Upper lobe of left lung (tissue), 6 donors: ENCODE measurements at regions not wholly inside any gene's neighbourhood (a gene's known extent, or its start where the extent isn't known, plus 50 kb on each side); places are given as distances from the start of the nearest gene placed in this dataset.
A peak's percentile ranks its signal among the peaks of the same experiment; 100 is the strongest.

Experiments
- ATAC-seq, 2 donors: fragments of 200-7000 bp; cut with Tn5 transposase; one replicate each; pipeline ENCODE4 v1.9.1; 2022; ENCODE audit warnings: mild to moderate bottlenecking in 2 of 2, moderate library complexity in 2 of 2; ENCODE audit not compliant: low FRiP score in 2 of 2
- DNase-seq, 2 donors: peaks; one replicate each; pipeline ENCODE4 v3.0.0-alpha.2; 2019 to 2020
- H3K27ac ChIP-seq, 4 donors: fragments of 200-600 bp; sonication (generic); one replicate each; pipeline ENCODE4 v1.5.1; 2016 to 2019
- H3K27me3 ChIP-seq, 4 donors: fragments of 200-600 bp; sonication (generic); one replicate each; pipeline ENCODE4 v1.5.1; 2017 to 2019
- H3K36me3 ChIP-seq, 4 donors: fragments of 200-600 bp; sonication (generic); one replicate each; pipeline ENCODE4 v1.5.1; 2016 to 2019
- H3K4me1 ChIP-seq, 4 donors: fragments of 200-600 bp; sonication (generic); one replicate each; pipeline ENCODE4 v1.5.1; 2018 to 2019
- H3K4me3 ChIP-seq, 4 donors: fragments of 200-600 bp; sonication (generic); one replicate each; pipeline ENCODE4 v1.5.1; 2017 to 2019; ENCODE audit warnings: mild to moderate bottlenecking in 2 of 4, moderate library complexity in 1 of 4
- H3K9me3 ChIP-seq, 4 donors: fragments of 200-600 bp; sonication (generic); one replicate each; pipeline ENCODE4 v1.5.1; 2018 to 2019
- EP300 ChIP-seq, 4 donors: sonication (generic); formaldehyde crosslinking; IDR thresholded peaks; one replicate each; pipeline ENCODE4 v1.5.1; 2017; ENCODE audit warnings: antibody characterized with exemption in 4 of 4, control low read depth in 2 of 4
- POLR2A ChIP-seq, 4 donors: fragments of 450-650 bp; IDR thresholded peaks; one replicate each; pipeline ENCODE4 v1.5.1; 2016 to 2017; ENCODE audit warnings: antibody characterized with exemption in 4 of 4, mild to moderate bottlenecking in 2 of 4
- POLR2AphosphoS5 ChIP-seq, 2 donors: sonication (generic); formaldehyde crosslinking; IDR thresholded peaks; one replicate each; pipeline ENCODE4 v1.5.1; 2017; ENCODE audit warnings: antibody characterized with exemption in 2 of 2
- WGBS, 2 donors: methylation state at CpG; one replicate each; pipeline ENCODE4 v1.1.5; 2017 to 2018; 5-methylcytosine and 5-hydroxymethylcytosine counted together
- TF ChIP-seq, protein P1 (sequence below), 6 experiments: fragments of 450-650 bp in 4 of 6; fragments of 200-600 bp in 2 of 6; sonication (generic) in 2 of 6; IDR thresholded peaks; one replicate each; pipeline ENCODE4 v1.5.1; 2016 to 2019; ENCODE audit warnings: antibody characterized with exemption in 6 of 6
- donor health status: DM: no; HTN: no; CAD: no; lungs with moderate emphysema.
- donor health status: DM: no; HTN: yes; CAD: no; lungs with severe emphysema.

DNA sequence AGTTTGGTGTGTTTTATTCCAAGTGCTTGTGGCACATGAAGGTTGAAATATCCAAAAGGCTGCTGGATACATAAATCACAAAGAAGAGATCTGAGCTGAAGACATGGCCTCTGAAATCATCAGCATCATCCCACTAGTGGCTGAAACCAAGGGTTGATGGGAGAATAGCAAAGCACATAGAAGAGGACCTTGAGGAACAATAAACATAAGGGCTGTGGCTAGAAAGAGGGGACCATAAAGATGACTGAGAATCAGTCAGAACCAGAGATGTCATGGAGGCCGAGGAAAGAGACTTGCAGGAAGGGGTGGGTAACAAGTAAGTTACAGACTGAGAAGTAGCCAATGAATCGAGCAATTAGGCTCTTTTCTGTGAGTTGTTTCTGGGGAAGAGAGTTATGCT, 116.8 kb downstream of the CDC42EP3 start:
- 89 to 93% methylated on average over 2 of the region's 2 CpGs for WGBS, 2 donors
- TF ChIP-seq POLR2A (IDR thresholded peaks at IDR 0.05) (no peak), POLR2AphosphoS5 (IDR thresholded peaks at IDR 0.05) (no peak), EP300 (IDR thresholded peaks at IDR 0.05) (no peak)
- TF ChIP-seq, protein P1, sequence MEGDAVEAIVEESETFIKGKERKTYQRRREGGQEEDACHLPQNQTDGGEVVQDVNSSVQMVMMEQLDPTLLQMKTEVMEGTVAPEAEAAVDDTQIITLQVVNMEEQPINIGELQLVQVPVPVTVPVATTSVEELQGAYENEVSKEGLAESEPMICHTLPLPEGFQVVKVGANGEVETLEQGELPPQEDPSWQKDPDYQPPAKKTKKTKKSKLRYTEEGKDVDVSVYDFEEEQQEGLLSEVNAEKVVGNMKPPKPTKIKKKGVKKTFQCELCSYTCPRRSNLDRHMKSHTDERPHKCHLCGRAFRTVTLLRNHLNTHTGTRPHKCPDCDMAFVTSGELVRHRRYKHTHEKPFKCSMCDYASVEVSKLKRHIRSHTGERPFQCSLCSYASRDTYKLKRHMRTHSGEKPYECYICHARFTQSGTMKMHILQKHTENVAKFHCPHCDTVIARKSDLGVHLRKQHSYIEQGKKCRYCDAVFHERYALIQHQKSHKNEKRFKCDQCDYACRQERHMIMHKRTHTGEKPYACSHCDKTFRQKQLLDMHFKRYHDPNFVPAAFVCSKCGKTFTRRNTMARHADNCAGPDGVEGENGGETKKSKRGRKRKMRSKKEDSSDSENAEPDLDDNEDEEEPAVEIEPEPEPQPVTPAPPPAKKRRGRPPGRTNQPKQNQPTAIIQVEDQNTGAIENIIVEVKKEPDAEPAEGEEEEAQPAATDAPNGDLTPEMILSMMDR (IDR thresholded peaks at IDR 0.05), result no peak

DNA sequence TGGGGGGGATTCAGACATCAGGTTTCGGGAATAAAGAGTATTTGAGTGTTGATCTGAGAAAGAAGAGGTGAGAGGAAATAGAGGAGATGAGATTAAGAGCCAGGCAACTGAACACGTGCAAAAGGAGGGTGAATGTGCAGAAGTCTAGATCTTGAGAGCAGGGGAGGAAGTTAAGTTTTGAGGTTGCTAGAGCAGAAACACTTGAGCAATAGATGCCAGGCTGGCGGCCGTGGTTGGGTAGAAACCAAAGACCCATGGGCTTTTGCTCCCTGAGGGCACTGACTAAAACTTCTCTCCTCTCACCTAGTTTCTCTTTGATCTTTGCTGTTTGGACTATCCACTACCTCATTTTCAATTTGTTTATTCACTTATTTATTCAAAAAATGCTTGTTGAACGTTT, 116.0 kb downstream of the CDC42EP3 start:
- peak in 1 of 2 donors; percentile 37 for DNase-seq
- Histone ChIP-seq H3K27me3 (no peaks in the 10 kb centered on the region), H3K27ac (no peak overlapping the region), H3K9me3 (no peaks in the 10 kb centered on the region), H3K36me3 (no peaks in the 10 kb centered on the region), H3K4me3 (no peak overlapping the region), H3K4me1 (no peaks in the 10 kb centered on the region)
- peak in 1 of 2 donors; percentile 43 for ATAC-seq
- TF ChIP-seq POLR2AphosphoS5 (IDR thresholded peaks at IDR 0.05) (no peak), POLR2A (IDR thresholded peaks at IDR 0.05) (no peak), EP300 (IDR thresholded peaks at IDR 0.05) (no peak)
- TF ChIP-seq, protein P1 (IDR thresholded peaks at IDR 0.05), result no peak
- 65 to 76% methylated on average over 5 of the region's 5 CpGs for WGBS, 2 donors

More for the DNA sequence above, 116.8 kb downstream of the CDC42EP3 start:
- H3K9me3 ChIP-seq, result no peaks in the 10 kb centered on the region
- no peak overlapping the region for H3K4me3 ChIP-seq
- H3K27me3 ChIP-seq, result no peaks in the 10 kb centered on the region
- DNase-seq (no peak), ATAC-seq (no peak)
- no peaks in the 10 kb centered on the region for H3K36me3 ChIP-seq
- H3K27ac ChIP-seq, result no peak overlapping the region
- H3K4me1 ChIP-seq, result no peaks in the 10 kb centered on the region

DNA sequence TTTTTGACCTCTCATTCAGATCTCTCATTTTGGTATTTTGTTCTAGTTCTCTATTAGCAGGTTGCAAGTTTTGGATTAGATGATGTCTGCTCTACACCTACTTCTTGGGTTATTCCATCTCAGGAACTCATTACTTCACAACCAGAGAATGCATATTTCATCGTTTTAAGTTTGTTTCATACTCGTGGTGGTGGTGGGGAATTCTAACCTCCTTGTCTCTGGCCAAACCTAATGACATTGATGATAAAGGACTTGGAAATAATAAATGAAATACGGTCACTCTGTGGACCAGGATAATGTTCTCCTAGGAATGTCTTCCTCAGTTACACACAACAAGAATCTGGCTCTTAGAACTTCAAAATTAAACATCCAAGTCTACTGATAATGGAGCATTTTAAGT, 115.2 kb downstream of the CDC42EP3 start:
- H3K27ac ChIP-seq, result no peak overlapping the region
- TF ChIP-seq POLR2A (IDR thresholded peaks at IDR 0.05) (no peak), POLR2AphosphoS5 (IDR thresholded peaks at IDR 0.05) (no peak), EP300 (IDR thresholded peaks at IDR 0.05) (no peak)
- TF ChIP-seq, protein P1 (IDR thresholded peaks at IDR 0.05), result no peak
- no peaks in the 10 kb centered on the region for H3K4me1 ChIP-seq
- H3K36me3 ChIP-seq, result no peaks in the 10 kb centered on the region
- ATAC-seq, result no peak
- no peak overlapping the region for H3K4me3 ChIP-seq
- WGBS, 2 donors, result 84 to 91% methylated on average over 3 of the region's 3 CpGs
- DNase-seq, result no peak
- no peaks in the 10 kb centered on the region for H3K9me3 ChIP-seq
- H3K27me3 ChIP-seq, result no peaks in the 10 kb centered on the region

DNA sequence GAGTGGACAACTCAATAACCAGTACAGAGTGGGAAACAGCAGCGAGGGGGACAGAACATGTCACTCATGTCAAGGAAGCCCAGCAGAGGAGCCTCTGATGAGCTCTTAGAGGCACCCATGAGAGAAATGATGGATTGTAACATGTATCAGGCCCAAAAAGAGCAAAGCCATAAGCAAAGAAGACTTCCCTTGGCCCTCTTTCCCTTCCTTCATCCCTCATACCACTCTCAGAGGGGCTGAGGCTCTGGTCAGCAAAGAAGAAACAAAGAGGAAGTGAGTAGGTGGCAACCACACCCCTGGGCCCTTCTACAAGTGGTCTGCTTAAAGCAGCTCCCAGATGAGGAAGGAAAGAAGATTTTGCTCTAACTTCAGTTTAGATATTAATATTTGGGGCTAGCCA, 112.8 kb downstream of the CDC42EP3 start:
- no peak overlapping the region for H3K4me3 ChIP-seq

More for the DNA sequence above, 112.8 kb downstream of the CDC42EP3 start:
- Histone ChIP-seq H3K4me1 (no peaks in the 10 kb centered on the region), H3K27me3 (no peaks in the 10 kb centered on the region), H3K36me3 (no peaks in the 10 kb centered on the region), H3K9me3 (no peaks in the 10 kb centered on the region), H3K27ac (no peak overlapping the region)
- 94 to 100% methylated on average over 1 of the region's 1 CpG for WGBS, 2 donors
- TF ChIP-seq POLR2AphosphoS5 (IDR thresholded peaks at IDR 0.05), result no peak
- TF ChIP-seq, protein P1 (IDR thresholded peaks at IDR 0.05), result no peak
- no peak for TF ChIP-seq POLR2A (IDR thresholded peaks at IDR 0.05)
- TF ChIP-seq EP300 (IDR thresholded peaks at IDR 0.05), result no peak
- peak in 1 of 2 donors; percentile 64 for DNase-seq
- peak; percentile 63 to 79 for ATAC-seq
